ENCODE measurements at regions not wholly inside any gene's neighbourhood (a gene's known extent, or its start where the extent isn't known, plus 50 kb on each side); places are given as distances from the start of the nearest gene placed in this dataset.

DNA sequence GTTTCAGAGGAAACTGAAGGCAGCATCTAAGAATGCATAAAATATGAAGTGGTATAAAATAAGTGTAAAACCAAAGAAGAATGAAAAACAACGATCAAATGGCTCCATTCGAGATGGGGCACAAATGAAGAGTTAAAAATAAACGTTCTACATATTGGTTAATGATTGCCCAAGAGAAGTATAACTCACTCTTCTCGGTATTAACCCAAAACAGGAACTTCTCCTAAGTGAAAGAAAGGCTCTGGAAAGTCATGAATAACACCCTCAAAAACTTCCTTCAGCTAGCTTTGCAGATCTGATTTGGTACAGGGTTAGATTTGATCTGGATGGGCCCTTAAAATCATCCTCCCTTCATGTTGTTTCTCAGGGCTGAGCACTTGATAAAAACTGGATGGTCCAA lies 94.3 kb upstream of the ADO start:
- TF ChIP-seq, protein P1, sequence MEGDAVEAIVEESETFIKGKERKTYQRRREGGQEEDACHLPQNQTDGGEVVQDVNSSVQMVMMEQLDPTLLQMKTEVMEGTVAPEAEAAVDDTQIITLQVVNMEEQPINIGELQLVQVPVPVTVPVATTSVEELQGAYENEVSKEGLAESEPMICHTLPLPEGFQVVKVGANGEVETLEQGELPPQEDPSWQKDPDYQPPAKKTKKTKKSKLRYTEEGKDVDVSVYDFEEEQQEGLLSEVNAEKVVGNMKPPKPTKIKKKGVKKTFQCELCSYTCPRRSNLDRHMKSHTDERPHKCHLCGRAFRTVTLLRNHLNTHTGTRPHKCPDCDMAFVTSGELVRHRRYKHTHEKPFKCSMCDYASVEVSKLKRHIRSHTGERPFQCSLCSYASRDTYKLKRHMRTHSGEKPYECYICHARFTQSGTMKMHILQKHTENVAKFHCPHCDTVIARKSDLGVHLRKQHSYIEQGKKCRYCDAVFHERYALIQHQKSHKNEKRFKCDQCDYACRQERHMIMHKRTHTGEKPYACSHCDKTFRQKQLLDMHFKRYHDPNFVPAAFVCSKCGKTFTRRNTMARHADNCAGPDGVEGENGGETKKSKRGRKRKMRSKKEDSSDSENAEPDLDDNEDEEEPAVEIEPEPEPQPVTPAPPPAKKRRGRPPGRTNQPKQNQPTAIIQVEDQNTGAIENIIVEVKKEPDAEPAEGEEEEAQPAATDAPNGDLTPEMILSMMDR (optimal IDR thresholded peaks at IDR 0.05 in 1 of 3, IDR thresholded peaks at IDR 0.05 in 1 of 3, conservative IDR thresholded peaks at IDR 0.05 in 1 of 3; ENCODE audit: extremely low read depth in 1 of 3, insufficient read depth in 2 of 3, low read length in 3 of 3): no peak
- TF ChIP-seq EZH2 (IDR thresholded peaks at IDR 0.05; ENCODE audit: low read length): no peak
